Aorta (tissue), 5 donors: ENCODE measurements at regions not wholly inside any gene's neighbourhood (a gene's known extent, or its start where the extent isn't known, plus 50 kb on each side); places are given as distances from the start of the nearest gene placed in this dataset.

Source experiments
- ATAC-seq: fragments of 200-7000 bp; cut with Tn5 transposase; one replicate; pipeline ENCODE4 v1.9.1; 2022; ENCODE audit warnings: moderate library complexity; ENCODE audit not compliant: low FRiP score
- DNase-seq, 2 donors: peaks; one replicate each; pipeline ENCODE4 v3.0.0-alpha.2; 2020
- H3K27ac ChIP-seq, 2 donors: one replicate each; pipeline ENCODE4 v1.5.1; 2013; ENCODE audit warnings: low read length in 2 of 2, mild to moderate bottlenecking in 2 of 2, moderate library complexity in 2 of 2, control low read depth in 1 of 2, inconsistent platforms in 1 of 2, low read depth in 1 of 2
- H3K27me3 ChIP-seq, 2 donors: one replicate each; pipeline ENCODE4 v1.6.1; 2013; ENCODE audit warnings: control low read depth in 1 of 2, low read length in 1 of 2, mild to moderate bottlenecking in 1 of 2, moderate library complexity in 1 of 2; ENCODE audit not compliant: insufficient read depth in 2 of 2, control insufficient read depth in 1 of 2
- H3K36me3 ChIP-seq, 2 donors: one replicate each; pipeline ENCODE4 v1.6.1; 2013; ENCODE audit warnings: control low read depth in 1 of 2, low read length in 1 of 2, mild to moderate bottlenecking in 1 of 2; ENCODE audit not compliant: insufficient read depth in 2 of 2, control insufficient read depth in 1 of 2
- H3K4me1 ChIP-seq, 2 donors: one replicate each; pipeline ENCODE4 v1.6.1; 2013; ENCODE audit warnings: low read length in 2 of 2, control low read depth in 1 of 2, mild to moderate bottlenecking in 1 of 2, moderate library complexity in 1 of 2; ENCODE audit not compliant: insufficient read depth in 2 of 2, control insufficient read depth in 1 of 2
- H3K4me3 ChIP-seq, 2 donors: one replicate each; pipeline ENCODE4 v1.5.1; 2013; ENCODE audit warnings: low read length in 2 of 2, control low read depth in 1 of 2, mild to moderate bottlenecking in 1 of 2
- H3K9me3 ChIP-seq: one replicate; pipeline ENCODE4 v1.6.1; 2013; ENCODE audit warnings: mild to moderate bottlenecking, low read length; ENCODE audit not compliant: control insufficient read depth
- WGBS, 2 donors: extraction: QIAGEN DNeasy Blood & Tissue Kit; methylation state at CpG; one replicate each; pipeline ENCODE4 v1.1.7; 2013; 5-methylcytosine and 5-hydroxymethylcytosine counted together
- intact Hi-C, 2 donors: fragments of 100-400 bp; cut with DNase I; formaldehyde crosslinking; loops; one replicate each; pipeline versions ENCODE4 v1.14.2 to v1.15.0; 2022
- donor health status: healthy with polysubstance abuse.
- donor health status: Bipolar disorder and iron deficiency.
- donor health status: DM: no; HTN: no; CAD: no.
- donor health status: DM: no; HTN: no; CAD: no.
- donor health status: DM: yes; HTN: yes; CAD: no.

GRCh38 chr1:191346381-191346780 lies 811.9 kb upstream of the RGS18 start:
- peaks cover 0 to 2% of the 10 kb centered on the region in 2 donors for H3K27me3 ChIP-seq
- WGBS, 2 donors = 78 to 82% methylated on average over 3 of the region's 3 CpGs
- H3K4me1 ChIP-seq = no peaks in the 10 kb centered on the region
- H3K4me3 ChIP-seq = no peak overlapping the region
- DNase-seq (no peak), ATAC-seq (no peak)
- intact Hi-C loops = no loop called here
- no peak overlapping the region for H3K27ac ChIP-seq
- no peaks in the 10 kb centered on the region for H3K9me3 ChIP-seq
- no peaks in the 10 kb centered on the region for H3K36me3 ChIP-seq

GRCh38 chr1:191348328-191348727 lies 809.9 kb upstream of the RGS18 start:
- no peaks in the 10 kb centered on the region for H3K4me1 ChIP-seq
- ATAC-seq (no peak), DNase-seq (no peak)
- H3K9me3 ChIP-seq = no peaks in the 10 kb centered on the region
- WGBS, 2 donors = 91 to 96% methylated on average over 3 of the region's 3 CpGs
- no peaks in the 10 kb centered on the region for H3K36me3 ChIP-seq
- no peak overlapping the region for H3K27ac ChIP-seq
- intact Hi-C loops = no loop called here
- H3K27me3 ChIP-seq = peaks cover 0 to 2% of the 10 kb centered on the region in 2 donors
- H3K4me3 ChIP-seq = no peak overlapping the region

- H3K27ac ChIP-seq = no peak overlapping the region
- no peaks in the 10 kb centered on the region for H3K4me1 ChIP-seq
- no peaks in the 10 kb centered on the region for H3K9me3 ChIP-seq
- H3K36me3 ChIP-seq = no peaks in the 10 kb centered on the region
- H3K27me3 ChIP-seq = peaks cover 0 to 2% of the 10 kb centered on the region in 2 donors
- 0% methylated on average over 1 of the region's 1 CpG for WGBS, 2 donors
- intact Hi-C loops = no loop called here
- H3K4me3 ChIP-seq = no peak overlapping the region
- DNase-seq = no peak
- no peak for ATAC-seq
These were observed 807.3 kb upstream of the RGS18 start for GRCh38 chr1:191350938-191351337.

GRCh38 chr1:191358724-191359123 lies 799.5 kb upstream of the RGS18 start:
- intact Hi-C loops = no loop called here
- 87 to 89% methylated on average over 1 of the region's 1 CpG for WGBS, 2 donors

GRCh38 chr1:191366686-191367085 lies 791.6 kb upstream of the RGS18 start:
- Histone ChIP-seq H3K4me1 (no peaks in the 10 kb centered on the region), H3K9me3 (peaks cover 3% of the 10 kb centered on the region), H3K4me3 (no peak overlapping the region), H3K27ac (no peak overlapping the region), H3K27me3 (no peaks in the 10 kb centered on the region), H3K36me3 (no peaks in the 10 kb centered on the region)
- DNase-seq (no peak), ATAC-seq (no peak)
- intact Hi-C loops = no loop called here
- 100% methylated on average over 1 of the region's 1 CpG for WGBS, 2 donors

More at GRCh38 chr1:191358724-191359123, 799.5 kb upstream of the RGS18 start:
- Histone ChIP-seq H3K27me3 (no peaks in the 10 kb centered on the region), H3K36me3 (no peaks in the 10 kb centered on the region), H3K4me3 (no peak overlapping the region), H3K27ac (no peak overlapping the region), H3K9me3 (peaks cover 3% of the 10 kb centered on the region), H3K4me1 (no peaks in the 10 kb centered on the region)
- ATAC-seq = no peak
- no peak for DNase-seq

GRCh38 chr1:191368891-191369654 lies 789.2 kb upstream of the RGS18 start:
- H3K27me3 ChIP-seq = no peaks in the 10 kb centered on the region
- intact Hi-C loops = no loop called here
- no peak for DNase-seq
- no peak for ATAC-seq
- 65 to 67% methylated on average over 12 of the region's 12 CpGs for WGBS, 2 donors
- no peaks in the 10 kb centered on the region for H3K36me3 ChIP-seq
- H3K4me3 ChIP-seq = no peak overlapping the region
- no peaks in the 10 kb centered on the region for H3K9me3 ChIP-seq
- no peaks in the 10 kb centered on the region for H3K4me1 ChIP-seq
- no peak overlapping the region for H3K27ac ChIP-seq

- Histone ChIP-seq H3K27me3 (no peaks in the 10 kb centered on the region), H3K9me3 (no peaks in the 10 kb centered on the region), H3K36me3 (no peaks in the 10 kb centered on the region), H3K4me3 (no peak overlapping the region), H3K27ac (no peak overlapping the region), H3K4me1 (no peaks in the 10 kb centered on the region)
- ATAC-seq (no peak), DNase-seq (no peak)
- intact Hi-C loops = no loop called here
- 37 to 55% methylated on average over 3 of the region's 3 CpGs for WGBS, 2 donors
These were observed 786.6 kb upstream of the RGS18 start for GRCh38 chr1:191371626-191372025.

GRCh38 chr1:191388283-191388682 lies 770.0 kb upstream of the RGS18 start:
- H3K36me3 ChIP-seq = no peaks in the 10 kb centered on the region
- H3K27ac ChIP-seq = no peak overlapping the region
- no peaks in the 10 kb centered on the region for H3K4me1 ChIP-seq
- H3K4me3 ChIP-seq = no peak overlapping the region
- intact Hi-C loops = no loop called here
- DNase-seq (no peak), ATAC-seq (no peak)
- H3K27me3 ChIP-seq = no peaks in the 10 kb centered on the region
- peaks cover 4% of the 10 kb centered on the region for H3K9me3 ChIP-seq

GRCh38 chr1:191396622-191397021 lies 761.6 kb upstream of the RGS18 start:
- peaks cover 2% of the 10 kb centered on the region for H3K9me3 ChIP-seq
- H3K36me3 ChIP-seq = no peaks in the 10 kb centered on the region
- no peak for ATAC-seq
- H3K4me1 ChIP-seq = no peaks in the 10 kb centered on the region
- H3K27ac ChIP-seq = no peak overlapping the region
- no peaks in the 10 kb centered on the region for H3K27me3 ChIP-seq
- intact Hi-C loops = no loop called here
- no peak overlapping the region for H3K4me3 ChIP-seq
- WGBS, 2 donors = 84 to 87% methylated on average over 5 of the region's 5 CpGs
- no peak for DNase-seq
